ENCODE measurements at regions not wholly inside any gene's neighbourhood (a gene's known extent, or its start where the extent isn't known, plus 50 kb on each side); places are given as distances from the start of the nearest gene placed in this dataset.

- no CpG with 5 or more reads among the region's 2 CpGs for WGBS (ENCODE audit: insufficient coverage)
- H3K27me3 ChIP-seq (ENCODE audit: control insufficient read depth, insufficient read depth, low read length), result no peaks in the 10 kb centered on the region
- H3K9me3 ChIP-seq (replicated peaks; ENCODE audit: control insufficient read depth, low read depth, low read length), result peaks cover 9% of the 10 kb centered on the region
- no peak overlapping the region for H3K4me3 ChIP-seq (ENCODE audit: low read length)
- no peak overlapping the region for H3K27ac ChIP-seq (ENCODE audit: low read length)
- peaks cover 4% of the 10 kb centered on the region for H3K4me1 ChIP-seq (ENCODE audit: control insufficient read depth, insufficient read depth, low read length)
- no peaks in the 10 kb centered on the region for H3K36me3 ChIP-seq (ENCODE audit: control insufficient read depth, insufficient read depth, low read length)
- DNase-seq, result no peak
Observed at GRCh38 chr6:82571455-82571854, 207.8 kb downstream of the TPBG start.

- H3K27ac ChIP-seq (ENCODE audit: low read length), result no peak overlapping the region
- peaks cover 4% of the 10 kb centered on the region for H3K4me1 ChIP-seq (ENCODE audit: control insufficient read depth, insufficient read depth, low read length)
- 13% methylated on average over 1 of the region's 3 CpGs for WGBS (ENCODE audit: insufficient coverage)
- no peak for DNase-seq
- H3K9me3 ChIP-seq (replicated peaks; ENCODE audit: control insufficient read depth, low read depth, low read length), result peaks cover 9% of the 10 kb centered on the region
- no peaks in the 10 kb centered on the region for H3K36me3 ChIP-seq (ENCODE audit: control insufficient read depth, insufficient read depth, low read length)
- no peaks in the 10 kb centered on the region for H3K27me3 ChIP-seq (ENCODE audit: control insufficient read depth, insufficient read depth, low read length)
- H3K4me3 ChIP-seq (ENCODE audit: low read length), result no peak overlapping the region
Observed at GRCh38 chr6:82573254-82573972, 209.8 kb downstream of the TPBG start.

GRCh38 chr6:82576284-82576683, 212.7 kb downstream of the TPBG start:
- no peak for DNase-seq
- Histone ChIP-seq H3K4me1 (ENCODE audit: control insufficient read depth, insufficient read depth, low read length) (peaks cover 2% of the 10 kb centered on the region), H3K36me3 (ENCODE audit: control insufficient read depth, insufficient read depth, low read length) (no peaks in the 10 kb centered on the region), H3K4me3 (ENCODE audit: low read length) (no peak overlapping the region), H3K27ac (ENCODE audit: low read length) (no peak overlapping the region), H3K9me3 (replicated peaks; ENCODE audit: control insufficient read depth, low read depth, low read length) (peaks cover 9% of the 10 kb centered on the region), H3K27me3 (ENCODE audit: control insufficient read depth, insufficient read depth, low read length) (no peaks in the 10 kb centered on the region)
- WGBS (ENCODE audit: insufficient coverage), result no CpG with 5 or more reads among the region's 1 CpG

- DNase-seq, result no peak
- no peak overlapping the region for H3K4me3 ChIP-seq (ENCODE audit: low read length)
Observed at GRCh38 chr6:82584194-82584695, 220.6 kb downstream of the TPBG start.

GRCh38 chr6:82584856-82585255, 221.2 kb downstream of the TPBG start:
- Histone ChIP-seq H3K27ac (ENCODE audit: low read length) (no peak overlapping the region), H3K9me3 (replicated peaks; ENCODE audit: control insufficient read depth, low read depth, low read length) (no peaks in the 10 kb centered on the region), H3K27me3 (ENCODE audit: control insufficient read depth, insufficient read depth, low read length) (no peaks in the 10 kb centered on the region), H3K4me3 (ENCODE audit: low read length) (no peak overlapping the region), H3K4me1 (ENCODE audit: control insufficient read depth, insufficient read depth, low read length) (no peaks in the 10 kb centered on the region), H3K36me3 (ENCODE audit: control insufficient read depth, insufficient read depth, low read length) (no peaks in the 10 kb centered on the region)
- DNase-seq, result no peak
- no CpG with 5 or more reads among the region's 3 CpGs for WGBS (ENCODE audit: insufficient coverage)

More at GRCh38 chr6:82584194-82584695, 220.6 kb downstream of the TPBG start:
- 67% methylated on average over 1 of the region's 6 CpGs for WGBS (ENCODE audit: insufficient coverage)
- peak overlapping the region; percentile 32 for H3K27ac ChIP-seq (ENCODE audit: low read length)
- H3K36me3 ChIP-seq (ENCODE audit: control insufficient read depth, insufficient read depth, low read length), result no peaks in the 10 kb centered on the region
- H3K9me3 ChIP-seq (replicated peaks; ENCODE audit: control insufficient read depth, low read depth, low read length), result no peaks in the 10 kb centered on the region
- H3K4me1 ChIP-seq (ENCODE audit: control insufficient read depth, insufficient read depth, low read length), result no peaks in the 10 kb centered on the region
- no peaks in the 10 kb centered on the region for H3K27me3 ChIP-seq (ENCODE audit: control insufficient read depth, insufficient read depth, low read length)

GRCh38 chr6:82588020-82588419, 224.4 kb downstream of the TPBG start:
- H3K27me3 ChIP-seq (ENCODE audit: control insufficient read depth, insufficient read depth, low read length), result no peaks in the 10 kb centered on the region
- no peak for DNase-seq
- no peak overlapping the region for H3K4me3 ChIP-seq (ENCODE audit: low read length)
- H3K9me3 ChIP-seq (replicated peaks; ENCODE audit: control insufficient read depth, low read depth, low read length), result no peaks in the 10 kb centered on the region
- no peaks in the 10 kb centered on the region for H3K4me1 ChIP-seq (ENCODE audit: control insufficient read depth, insufficient read depth, low read length)
- no peak overlapping the region for H3K27ac ChIP-seq (ENCODE audit: low read length)
- H3K36me3 ChIP-seq (ENCODE audit: control insufficient read depth, insufficient read depth, low read length), result no peaks in the 10 kb centered on the region
- WGBS (ENCODE audit: insufficient coverage), result 80% methylated on average over 2 of the region's 3 CpGs

GRCh38 chr6:82588859-82589412, 225.3 kb downstream of the TPBG start:
- H3K27me3 ChIP-seq (ENCODE audit: control insufficient read depth, insufficient read depth, low read length), result no peaks in the 10 kb centered on the region
- WGBS (ENCODE audit: insufficient coverage), result no CpG with 5 or more reads among the region's 1 CpG
- H3K36me3 ChIP-seq (ENCODE audit: control insufficient read depth, insufficient read depth, low read length), result no peaks in the 10 kb centered on the region
- no peak overlapping the region for H3K4me3 ChIP-seq (ENCODE audit: low read length)
- no peak overlapping the region for H3K27ac ChIP-seq (ENCODE audit: low read length)
- no peaks in the 10 kb centered on the region for H3K9me3 ChIP-seq (replicated peaks; ENCODE audit: control insufficient read depth, low read depth, low read length)
- H3K4me1 ChIP-seq (ENCODE audit: control insufficient read depth, insufficient read depth, low read length), result no peaks in the 10 kb centered on the region
- no peak for DNase-seq

- no peak overlapping the region for H3K4me3 ChIP-seq (ENCODE audit: low read length)
- H3K27ac ChIP-seq (ENCODE audit: low read length), result no peak overlapping the region
- H3K4me1 ChIP-seq (ENCODE audit: control insufficient read depth, insufficient read depth, low read length), result no peaks in the 10 kb centered on the region
- no peaks in the 10 kb centered on the region for H3K9me3 ChIP-seq (replicated peaks; ENCODE audit: control insufficient read depth, low read depth, low read length)
- WGBS (ENCODE audit: insufficient coverage), result 49% methylated on average over 3 of the region's 5 CpGs
- no peaks in the 10 kb centered on the region for H3K27me3 ChIP-seq (ENCODE audit: control insufficient read depth, insufficient read depth, low read length)
- H3K36me3 ChIP-seq (ENCODE audit: control insufficient read depth, insufficient read depth, low read length), result no peaks in the 10 kb centered on the region
- DNase-seq, result peak; percentile 11
Observed at GRCh38 chr6:82589509-82590206, 226.0 kb downstream of the TPBG start.

- Histone ChIP-seq H3K27ac (ENCODE audit: low read length) (no peak overlapping the region), H3K36me3 (ENCODE audit: control insufficient read depth, insufficient read depth, low read length) (no peaks in the 10 kb centered on the region), H3K4me3 (ENCODE audit: low read length) (no peak overlapping the region), H3K4me1 (ENCODE audit: control insufficient read depth, insufficient read depth, low read length) (no peaks in the 10 kb centered on the region), H3K9me3 (replicated peaks; ENCODE audit: control insufficient read depth, low read depth, low read length) (no peaks in the 10 kb centered on the region), H3K27me3 (ENCODE audit: control insufficient read depth, insufficient read depth, low read length) (no peaks in the 10 kb centered on the region)
- no peak for DNase-seq
Observed at GRCh38 chr6:82597201-82597600, 233.6 kb downstream of the TPBG start.

GRCh38 chr6:82602776-82603175, 239.2 kb downstream of the TPBG start:
- no peak overlapping the region for H3K4me3 ChIP-seq (ENCODE audit: low read length)
- WGBS (ENCODE audit: insufficient coverage), result no CpG with 5 or more reads among the region's 4 CpGs
- H3K4me1 ChIP-seq (ENCODE audit: control insufficient read depth, insufficient read depth, low read length), result no peaks in the 10 kb centered on the region
- no peak overlapping the region for H3K27ac ChIP-seq (ENCODE audit: low read length)
- no peaks in the 10 kb centered on the region for H3K9me3 ChIP-seq (replicated peaks; ENCODE audit: control insufficient read depth, low read depth, low read length)
- no peak for DNase-seq
- H3K36me3 ChIP-seq (ENCODE audit: control insufficient read depth, insufficient read depth, low read length), result no peaks in the 10 kb centered on the region
- H3K27me3 ChIP-seq (ENCODE audit: control insufficient read depth, insufficient read depth, low read length), result no peaks in the 10 kb centered on the region

Data from muscle of leg (tissue), 3 donors.